GM18868 (cell line): ENCODE measurements at regions not wholly inside any gene's neighbourhood (a gene's known extent, or its start where the extent isn't known, plus 50 kb on each side); places are given as distances from the start of the nearest gene placed in this dataset.

Experiments used
- ATAC-seq: cut with Tn5 transposase; IDR thresholded peaks from one replicate; pipeline ENCODE4 v1.9.1; 2021; ENCODE audit warnings: mild to moderate bottlenecking, moderate library complexity; ENCODE audit not compliant: unreplicated experiment

- no peak for ATAC-seq
These were observed 249.3 kb downstream of the ATG4C start for GRCh38 chr1:63033211-63033610.

- no peak for ATAC-seq
These were observed 250.3 kb downstream of the ATG4C start for GRCh38 chr1:63034256-63034655.

DNA sequence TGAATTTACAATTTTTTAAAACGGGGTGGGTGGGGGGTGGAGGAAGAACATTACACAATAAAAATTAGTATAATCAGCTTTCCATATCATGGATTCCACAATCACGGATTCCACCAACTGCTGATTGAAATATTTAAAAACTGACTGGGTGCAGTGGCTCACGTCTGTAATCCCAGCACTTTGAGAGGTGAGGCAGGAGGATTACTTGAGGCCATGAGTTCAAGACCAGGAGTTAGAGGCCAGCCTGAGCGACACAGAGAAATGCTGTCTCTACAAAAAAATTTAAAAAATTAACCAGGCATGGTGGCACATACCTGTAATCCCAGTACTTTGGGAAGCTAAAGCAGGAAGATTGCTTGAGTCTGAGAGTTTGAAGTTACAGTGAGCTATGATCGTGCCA, 254.7 kb downstream of the ATG4C start:
- ATAC-seq: no peak

DNA sequence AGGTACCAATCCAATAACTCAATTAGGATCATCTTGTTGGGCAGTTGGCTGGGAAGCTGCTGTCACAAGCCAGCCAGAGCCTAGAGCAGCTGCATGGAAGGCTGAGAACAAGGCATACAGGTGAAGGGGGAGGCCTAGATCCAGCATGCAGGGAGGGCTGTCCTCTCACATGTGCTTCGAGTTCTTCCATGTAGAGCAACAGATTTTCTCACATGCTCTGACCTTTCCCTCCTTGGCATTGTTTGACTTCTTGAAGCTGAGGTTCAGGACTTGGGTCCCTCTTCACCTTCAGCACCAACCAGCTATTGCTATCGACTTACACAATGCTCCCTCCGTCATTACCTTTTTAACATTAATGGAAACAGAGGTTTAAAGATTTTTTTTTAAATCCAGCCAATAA, 257.7 kb downstream of the ATG4C start:
- no peak for ATAC-seq

DNA sequence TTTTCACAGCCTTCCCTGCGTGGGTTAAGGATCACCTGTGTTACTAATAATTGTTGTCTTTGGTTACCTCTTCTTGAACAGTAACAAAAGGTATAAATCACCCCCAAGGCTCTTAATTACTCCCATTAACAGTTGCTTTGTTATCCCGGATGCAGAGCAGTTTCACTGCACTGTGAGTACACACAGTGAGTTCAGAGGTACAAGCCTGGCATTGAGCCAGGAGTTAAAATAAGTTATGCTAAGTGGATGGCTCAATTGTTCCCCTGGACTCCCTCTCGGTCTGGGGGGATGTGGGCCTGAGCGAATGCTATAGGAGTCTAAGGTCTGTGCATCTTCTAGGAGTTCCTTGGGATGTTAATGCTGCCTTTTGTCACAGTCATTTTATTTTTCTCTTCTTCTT, 258.3 kb downstream of the ATG4C start:
- ATAC-seq: no peak

- no peak for ATAC-seq
These were observed 262.6 kb downstream of the ATG4C start for GRCh38 chr1:63046539-63046938.

DNA sequence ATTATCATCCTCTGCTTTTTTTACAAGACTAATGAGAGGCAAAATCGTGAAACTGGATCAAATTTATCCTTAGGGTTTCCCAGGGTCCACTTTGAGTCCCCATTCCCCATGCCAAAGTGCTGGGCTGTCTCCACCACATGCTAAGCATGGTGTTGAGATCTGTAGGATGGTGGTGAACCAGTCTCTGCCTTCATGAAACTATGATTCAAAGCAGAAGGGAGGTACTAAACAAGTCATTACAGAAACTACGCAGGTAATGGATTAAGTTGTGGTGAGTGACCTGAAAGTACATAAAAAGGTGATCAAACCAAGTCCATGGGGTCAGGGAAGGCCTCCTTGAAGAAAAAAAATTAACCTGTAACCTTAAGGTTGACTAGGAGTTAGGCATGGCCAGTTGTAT, 265.2 kb downstream of the ATG4C start:
- no peak for ATAC-seq

DNA sequence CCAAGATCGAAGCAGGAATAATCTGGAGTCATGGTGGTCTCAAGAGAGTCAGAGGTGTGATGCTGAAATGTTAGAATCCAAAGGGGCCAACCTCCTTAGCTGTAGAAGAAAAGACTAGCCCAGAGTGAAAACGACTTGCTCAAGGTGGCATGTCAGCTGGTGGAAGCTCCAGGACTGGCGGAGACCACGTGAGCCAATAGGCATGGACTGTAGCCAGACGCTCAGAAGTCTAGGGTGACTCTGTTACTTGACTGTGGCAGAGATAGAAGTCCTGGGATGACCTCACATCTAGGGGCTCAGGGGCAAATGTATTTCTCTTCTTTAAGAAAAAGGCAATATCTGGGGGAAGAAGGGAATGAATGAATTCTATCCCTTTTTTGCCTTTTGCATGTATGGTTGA, 267.4 kb downstream of the ATG4C start:
- ATAC-seq: no peak

- no peak for ATAC-seq
These were observed 268.0 kb downstream of the ATG4C start for GRCh38 chr1:63051886-63052285.

- no peak for ATAC-seq
These were observed 268.2 kb upstream of the FOXD3 start for GRCh38 chr1:63054184-63054583.

DNA sequence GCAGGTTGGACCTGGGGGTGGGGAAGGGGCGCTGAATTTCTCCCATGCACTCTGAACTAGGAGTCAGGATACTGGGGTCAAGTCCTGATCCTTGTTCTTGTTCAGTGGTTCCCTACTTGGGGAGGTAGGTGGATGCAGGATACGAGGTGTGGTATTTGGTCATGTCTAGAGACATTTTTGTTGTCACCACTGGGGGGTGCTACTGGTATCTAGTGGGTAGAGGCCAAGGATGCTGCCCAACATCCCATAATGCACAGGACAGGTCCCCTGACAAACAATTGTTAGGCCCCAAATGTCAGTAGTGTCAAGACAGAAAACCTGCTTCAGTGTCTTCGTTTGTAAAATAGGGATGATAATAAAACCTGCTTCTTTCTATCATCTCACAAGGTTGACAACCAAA, 259.0 kb upstream of the FOXD3 start:
- ATAC-seq: no peak

GRCh38 chr1:63064135-63064534, 258.2 kb upstream of the FOXD3 start:
- no peak for ATAC-seq

- no peak for ATAC-seq
These were observed 253.7 kb upstream of the FOXD3 start for GRCh38 chr1:63068626-63069025.

DNA sequence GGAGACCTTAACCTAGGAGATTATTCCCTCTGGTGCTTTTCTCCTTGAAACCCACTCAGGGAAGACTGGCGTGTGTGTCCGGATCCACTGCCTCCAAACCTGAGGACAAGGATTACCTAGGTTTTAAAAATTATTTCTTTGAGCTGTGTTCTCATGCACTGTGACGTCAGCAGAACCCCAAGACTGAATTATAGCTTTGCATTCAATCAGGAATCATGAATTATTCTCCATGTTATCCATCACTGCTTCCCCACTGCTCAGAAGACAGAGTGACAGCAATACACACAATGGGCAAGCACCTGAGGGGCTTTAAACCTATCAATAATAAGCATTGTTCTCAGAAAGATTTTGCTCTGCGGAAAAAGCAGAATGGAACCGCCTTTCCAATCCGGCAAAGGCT, 253.2 kb upstream of the FOXD3 start:
- no peak for ATAC-seq

GRCh38 chr1:63073309-63074306, 248.8 kb upstream of the FOXD3 start:
- no peak for ATAC-seq

DNA sequence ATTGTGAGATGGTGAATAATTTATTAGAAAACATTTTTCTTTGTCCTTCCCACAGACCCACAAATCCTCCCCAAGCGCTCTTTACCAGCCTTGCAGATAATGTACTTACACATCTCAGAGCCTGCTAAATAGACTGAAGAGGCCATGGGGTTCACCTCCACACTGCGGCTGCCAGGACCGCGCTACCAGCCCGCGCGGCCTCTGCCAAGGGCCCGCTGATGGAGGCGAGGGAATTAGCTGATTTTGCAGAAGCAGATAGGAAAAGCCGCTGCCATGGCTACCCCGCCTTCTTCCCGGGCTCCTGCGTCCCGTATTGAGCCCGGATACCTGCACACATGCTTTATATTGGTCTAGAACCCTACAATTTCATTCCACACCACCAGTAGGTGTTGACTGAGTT, 248.0 kb upstream of the FOXD3 start:
- no peak for ATAC-seq

- no peak for ATAC-seq
These were observed 239.6 kb upstream of the FOXD3 start for GRCh38 chr1:63082766-63083165.

- no peak for ATAC-seq
These were observed 234.4 kb upstream of the FOXD3 start for GRCh38 chr1:63087966-63088365.

DNA sequence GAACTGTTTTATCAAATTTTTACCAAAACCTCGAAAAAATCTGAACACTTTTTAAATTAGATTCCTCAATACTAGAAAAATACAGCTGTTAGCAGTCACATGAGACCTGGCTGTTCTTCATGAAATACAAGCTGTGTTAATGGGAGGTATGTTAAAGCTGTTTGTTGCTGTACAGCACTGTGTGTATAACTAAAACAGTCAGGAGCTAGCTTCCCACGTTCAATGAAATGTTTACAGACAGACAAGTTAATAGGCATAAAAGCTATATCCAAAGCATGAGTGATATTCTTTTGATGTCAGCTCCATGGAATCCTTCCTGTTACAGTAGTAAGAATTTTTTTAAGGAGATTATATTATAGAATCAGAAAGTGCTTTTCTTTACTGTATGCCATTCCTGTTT, 223.2 kb upstream of the FOXD3 start:
- no peak for ATAC-seq

DNA sequence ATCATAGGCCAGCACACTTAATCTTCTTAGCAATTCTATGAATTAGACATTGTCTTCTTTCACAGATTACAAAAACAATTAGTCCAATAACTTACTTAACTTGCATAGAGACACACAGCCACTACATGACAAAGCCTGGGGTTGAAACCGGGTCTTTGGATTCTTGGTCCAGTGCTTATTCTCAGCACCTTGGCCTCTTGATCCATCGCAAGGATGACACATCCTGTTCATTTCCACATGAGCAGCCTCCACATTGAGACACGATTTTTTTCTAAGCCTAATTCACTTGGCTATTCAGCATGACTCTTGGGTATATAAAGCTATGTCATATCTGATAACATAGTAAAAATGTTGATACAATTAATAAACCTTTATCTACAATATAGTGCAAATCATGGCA, 221.0 kb upstream of the FOXD3 start:
- ATAC-seq: no peak

DNA sequence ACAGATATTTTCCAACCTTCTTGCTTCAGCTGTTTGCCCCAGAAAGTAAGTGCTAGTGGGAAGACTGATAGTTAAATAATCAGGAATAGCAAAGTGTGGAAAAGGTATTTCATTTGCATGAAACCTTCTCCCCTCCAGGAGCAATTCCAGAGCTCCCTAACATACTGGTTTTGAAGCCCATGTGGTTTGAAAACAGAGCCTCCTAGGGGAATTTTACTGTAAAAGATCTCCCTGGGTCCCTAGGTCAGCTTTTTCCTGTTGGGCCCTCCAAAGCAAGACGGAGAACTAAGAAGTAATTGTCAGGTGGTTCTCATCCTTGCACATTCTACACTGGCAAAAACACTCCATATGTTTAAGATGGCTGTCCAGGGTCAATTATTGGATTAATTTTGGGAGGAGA, 218.7 kb upstream of the FOXD3 start:
- no peak for ATAC-seq

- ATAC-seq: no peak
These were observed 215.3 kb upstream of the FOXD3 start for GRCh38 chr1:63107066-63107465.

- no peak for ATAC-seq
These were observed 214.2 kb upstream of the FOXD3 start for GRCh38 chr1:63108206-63108605.
